Stimulated activated CD8-positive, alpha-beta memory T cell treated with anti-CD3 and anti-CD28 coated beads, Interleukin-2, amount 100 ng/mL, for 1 hour (primary cell): ENCODE measurements at regions not wholly inside any gene's neighbourhood (a gene's known extent, or its start where the extent isn't known, plus 50 kb on each side); places are given as distances from the start of the nearest gene placed in this dataset.

Experiments used
- DNase-seq, 2 donors: peaks; one replicate each; pipeline ENCODE4 v3.0.0-alpha.2; 2020; ENCODE audit warnings: low read depth in 2 of 2

GRCh38 chr1:221363039-221363438 lies 378.9 kb downstream of the DUSP10 start:
- no peak for DNase-seq

- no peak for DNase-seq
Observed at GRCh38 chr1:221366495-221367110, 375.3 kb downstream of the DUSP10 start.

DNA sequence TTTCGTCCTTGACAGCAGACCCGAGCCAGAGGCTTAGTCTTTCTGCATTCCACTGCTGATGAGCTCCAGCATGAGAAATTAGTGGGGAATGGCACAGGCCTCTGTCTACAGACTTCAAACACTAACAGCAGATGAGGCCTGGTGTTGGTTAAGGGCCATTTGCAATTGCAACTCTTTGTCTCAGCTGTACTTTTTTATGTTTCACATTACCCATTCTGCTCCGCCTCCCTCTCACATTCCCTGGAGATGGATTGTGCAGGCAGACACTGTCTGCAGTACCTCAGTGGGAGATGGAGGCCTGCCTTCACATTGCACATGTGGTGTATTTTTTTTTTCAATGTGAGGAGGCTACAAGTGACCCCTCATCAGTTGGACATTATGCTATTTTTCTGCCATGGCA lies 370.2 kb downstream of the DUSP10 start:
- no peak for DNase-seq

DNA sequence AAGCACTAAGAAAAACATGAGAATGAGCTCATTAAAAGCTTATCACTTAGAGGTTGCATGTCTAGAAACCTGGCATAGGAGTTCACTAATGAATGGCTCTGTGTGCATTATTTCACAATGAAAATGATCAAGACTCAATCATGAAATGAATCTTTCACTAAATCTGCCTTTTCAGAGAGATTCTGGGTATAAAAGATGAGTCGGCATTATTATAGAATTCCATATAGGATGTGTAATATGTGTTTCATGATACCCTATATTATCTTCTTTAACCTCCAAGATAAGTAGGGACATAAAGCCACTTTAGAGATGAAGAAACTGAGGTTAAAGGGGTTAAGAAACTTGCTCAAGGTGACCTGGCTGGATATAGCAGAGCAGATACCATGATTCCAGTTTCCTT lies 368.1 kb downstream of the DUSP10 start:
- DNase-seq: no peak

- no peak for DNase-seq
Observed at GRCh38 chr1:221376286-221376685, 365.6 kb downstream of the DUSP10 start.

DNA sequence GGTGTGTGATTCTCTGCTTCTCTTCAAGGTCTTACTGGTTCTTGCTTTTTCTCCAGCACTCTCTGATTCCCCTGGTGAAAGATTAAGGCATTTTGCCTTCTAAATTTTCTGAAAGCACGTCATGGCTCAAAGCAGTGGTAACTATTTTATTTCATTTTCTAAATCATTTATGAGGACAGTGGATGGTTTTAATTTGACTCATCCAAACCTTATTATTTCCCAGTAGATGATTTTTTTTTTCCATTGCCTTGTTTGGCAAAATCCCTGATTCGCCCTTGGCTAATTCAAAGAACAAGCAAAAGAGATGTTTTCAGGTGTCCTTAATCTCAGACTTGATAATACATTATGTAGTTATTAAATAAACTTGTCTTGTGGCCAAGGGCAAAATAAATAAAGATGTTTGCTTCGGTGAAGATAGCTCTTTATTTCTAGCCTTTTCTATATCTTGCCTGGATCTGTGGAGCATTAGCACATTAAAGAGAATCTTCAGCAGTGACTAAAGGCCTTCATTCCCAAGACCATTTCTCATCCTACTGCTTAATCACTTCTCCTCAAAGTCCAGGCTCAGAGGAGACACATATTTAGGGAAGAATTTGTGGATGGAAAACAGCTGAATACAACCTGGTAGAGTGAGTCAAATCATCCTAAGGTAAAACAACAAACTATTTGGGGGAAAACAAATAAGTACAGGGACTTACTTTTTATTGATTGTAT lies 359.8 kb downstream of the DUSP10 start:
- no peak for DNase-seq

DNA sequence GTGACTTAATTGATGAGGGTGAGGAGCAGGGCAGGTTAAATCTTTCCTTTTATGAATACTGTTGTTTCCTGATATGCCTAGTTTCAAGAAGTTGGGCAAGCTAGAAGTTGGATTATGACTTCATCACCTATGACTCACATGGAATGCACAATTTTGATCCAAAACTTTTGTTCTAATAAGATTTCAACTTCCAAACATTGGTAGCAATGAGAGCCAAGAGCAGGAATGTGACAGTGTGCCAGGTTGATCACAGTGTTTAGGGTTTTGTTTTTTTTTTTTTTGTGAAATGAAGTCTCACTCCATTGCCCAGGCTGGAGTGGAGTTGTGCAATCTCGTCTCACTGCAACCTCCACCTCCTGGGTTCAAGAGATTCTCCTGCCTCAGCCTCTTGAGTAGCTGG lies 349.4 kb downstream of the DUSP10 start:
- DNase-seq: no peak

GRCh38 chr1:221394011-221394544 lies 347.8 kb downstream of the DUSP10 start:
- DNase-seq: no peak

DNA sequence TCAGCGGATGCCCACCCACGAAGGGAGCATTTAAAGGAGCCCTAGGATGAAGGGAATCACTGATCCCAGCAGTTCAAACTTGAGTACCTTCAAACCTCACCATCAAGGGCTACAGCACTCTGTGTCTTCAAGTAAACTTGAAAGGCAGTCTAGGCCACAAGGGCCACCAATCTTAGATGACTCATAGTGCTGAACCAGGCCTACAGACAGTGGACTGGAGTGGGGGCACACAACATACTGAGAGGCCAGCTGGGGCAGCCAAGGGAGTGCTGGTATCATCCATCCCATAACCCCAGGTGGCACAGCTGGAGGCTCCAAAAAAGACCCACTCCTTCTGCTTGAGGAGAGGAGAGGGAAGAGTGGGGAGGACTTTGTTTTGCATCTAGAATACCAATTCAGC lies 345.4 kb downstream of the DUSP10 start:
- no peak for DNase-seq

DNA sequence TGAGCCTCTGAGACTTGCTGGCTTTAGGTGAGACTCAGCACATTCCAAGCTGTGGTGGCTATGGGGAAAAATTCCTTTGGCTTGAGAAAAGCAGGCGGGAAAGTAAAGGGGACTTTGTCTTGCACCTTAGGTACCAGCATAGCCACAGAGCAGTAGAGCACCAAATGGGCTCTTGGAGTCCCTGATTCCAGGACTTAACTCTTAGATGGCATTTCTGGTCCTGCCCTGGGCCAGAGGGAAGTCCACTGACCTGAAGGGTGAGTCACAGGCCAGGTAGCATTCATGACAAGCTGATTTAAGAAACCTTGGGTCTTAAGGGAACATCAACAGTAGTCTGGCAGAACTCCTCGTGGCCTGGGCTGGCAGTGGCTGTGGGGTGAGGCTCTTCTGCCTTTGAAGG lies 344.7 kb downstream of the DUSP10 start:
- no peak for DNase-seq

- no peak for DNase-seq
Observed at GRCh38 chr1:221397606-221398005, 344.3 kb downstream of the DUSP10 start.

DNA sequence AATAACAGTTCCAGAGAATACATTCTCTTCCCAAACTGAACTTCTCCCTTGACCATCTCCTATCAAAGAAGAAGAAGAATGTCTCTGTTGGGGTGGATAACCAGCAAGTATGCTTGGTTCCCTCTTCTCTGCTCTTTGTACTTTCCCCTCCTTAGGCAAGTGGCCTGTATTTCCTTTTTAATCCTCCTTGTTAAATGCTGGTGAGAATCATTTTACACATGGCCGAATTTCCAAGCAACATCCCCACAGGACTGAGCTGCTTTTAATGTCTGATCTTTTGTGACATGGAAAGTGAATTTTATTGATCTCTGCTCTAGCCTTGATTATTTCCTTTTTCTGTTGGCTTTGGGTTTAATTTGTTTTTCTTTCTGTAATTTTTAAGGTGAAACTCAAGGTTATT lies 336.7 kb downstream of the DUSP10 start:
- DNase-seq: no peak

- no peak for DNase-seq
Observed at GRCh38 chr1:221408117-221408803, 333.6 kb downstream of the DUSP10 start.

- no peak for DNase-seq
Observed at GRCh38 chr1:221411283-221411682, 330.6 kb downstream of the DUSP10 start.

DNA sequence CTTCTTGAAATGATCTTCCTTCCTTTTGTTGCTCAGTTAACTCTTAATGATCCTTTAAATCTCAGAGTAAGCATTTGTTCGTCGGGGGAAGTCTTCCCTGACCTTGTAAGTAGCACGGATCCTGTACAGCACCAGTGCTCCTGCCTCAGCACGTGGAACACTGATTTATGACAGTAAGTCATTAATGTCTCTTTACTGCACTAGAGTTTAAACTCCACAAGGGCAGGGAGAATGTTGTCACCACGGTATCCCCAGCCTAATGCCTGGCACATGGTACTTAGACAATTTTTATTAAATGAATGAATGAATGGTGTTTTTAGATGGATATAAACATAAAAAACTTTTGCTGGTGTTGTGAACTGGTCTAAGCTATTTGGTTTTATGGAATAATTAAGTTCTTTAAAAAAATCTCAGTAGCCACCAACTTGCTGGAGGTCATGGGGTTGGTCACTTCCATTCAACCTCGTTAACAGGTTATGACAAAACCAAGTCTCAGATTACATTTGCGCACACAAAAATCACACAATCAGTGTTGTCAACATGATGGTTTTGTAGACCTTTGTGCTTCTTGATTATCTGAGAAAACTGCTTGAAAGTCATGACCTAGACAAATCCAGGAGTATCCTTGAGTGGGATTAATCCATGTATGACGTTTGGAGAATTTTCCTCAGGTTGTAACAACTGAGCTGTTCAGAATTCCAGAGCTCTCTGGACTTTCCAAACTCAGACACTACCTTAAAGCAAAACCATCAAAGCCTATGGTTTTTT lies 326.9 kb downstream of the DUSP10 start:
- no peak for DNase-seq

DNA sequence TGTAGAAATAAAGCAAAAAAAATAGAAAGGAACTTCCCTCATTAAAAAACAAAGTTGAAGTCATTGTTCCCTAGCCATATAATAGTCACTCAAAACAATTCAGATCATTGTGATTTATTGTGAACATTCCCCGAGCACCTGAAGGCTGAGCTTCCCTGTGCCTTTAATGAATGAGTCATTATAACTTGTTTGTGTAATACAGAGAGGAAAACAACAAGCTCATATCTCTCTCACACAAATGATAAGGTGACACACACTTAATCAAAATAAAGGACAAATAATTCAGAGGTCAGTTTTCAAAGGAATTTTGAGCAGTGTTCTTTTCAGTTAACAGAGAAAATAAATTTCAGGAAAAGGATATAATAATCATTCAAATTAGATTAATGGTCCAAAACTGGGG lies 326.2 kb downstream of the DUSP10 start:
- no peak for DNase-seq

- no peak for DNase-seq
Observed at GRCh38 chr1:221416142-221416541, 325.7 kb downstream of the DUSP10 start.

- no peak for DNase-seq
Observed at GRCh38 chr1:221416723-221417122, 325.2 kb downstream of the DUSP10 start.

DNA sequence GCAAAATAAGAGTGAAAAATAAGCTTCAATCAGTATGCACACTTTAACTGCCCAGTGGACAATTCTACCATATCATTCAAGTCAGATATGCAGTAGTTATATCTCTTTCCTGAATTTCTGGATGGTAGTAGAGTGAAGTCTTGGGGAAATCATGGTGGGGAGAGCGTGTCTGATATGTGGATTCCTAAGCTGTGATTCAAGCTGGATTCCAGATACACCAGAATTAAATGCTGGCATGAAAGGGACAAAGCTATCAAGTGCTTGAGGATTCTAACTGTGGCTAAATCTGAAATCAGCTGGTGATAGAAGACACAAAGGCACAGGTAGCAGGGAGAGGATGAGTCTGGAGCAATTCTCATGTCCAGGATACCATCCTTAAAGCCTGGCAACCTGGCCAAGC lies 323.5 kb downstream of the DUSP10 start:
- DNase-seq: no peak

GRCh38 chr1:221419513-221420095 lies 322.3 kb downstream of the DUSP10 start:
- no peak for DNase-seq

DNA sequence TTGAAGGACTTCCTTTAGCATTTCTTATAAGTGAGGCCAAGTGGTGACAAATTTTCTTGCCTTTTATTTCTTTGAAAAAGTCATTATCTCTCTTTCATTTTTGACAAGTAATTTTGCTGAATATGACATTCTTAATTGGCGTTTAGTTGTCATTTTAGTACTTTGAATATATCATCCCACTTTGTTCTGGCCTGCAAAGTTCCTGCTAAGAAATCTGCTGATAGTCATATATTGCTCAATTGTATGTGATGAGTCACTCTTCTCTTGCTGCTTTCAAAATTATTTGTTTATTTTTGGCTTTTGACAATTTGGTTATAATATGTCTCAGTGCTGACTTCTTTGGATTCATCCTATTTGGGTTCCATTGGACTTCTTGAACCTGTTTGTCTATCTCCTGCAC lies 312.6 kb downstream of the DUSP10 start:
- DNase-seq: no peak
